ENCODE measurements at regions not wholly inside any gene's neighbourhood (a gene's known extent, or its start where the extent isn't known, plus 50 kb on each side); places are given as distances from the start of the nearest gene placed in this dataset.

- Mint-ChIP-seq H3K27ac (no peak overlapping the region), H3K4me3 (no peak overlapping the region), H3K9me3 (peaks cover 4% of the 10 kb centered on the region), H3K27me3 (ENCODE audit: low read depth, poor library complexity) (peaks cover 25% of the 10 kb centered on the region), H3K36me3 (ENCODE audit: low read depth) (no peaks in the 10 kb centered on the region), H3K4me1 (peaks cover 38% of the 10 kb centered on the region)
- no peak for DNase-seq
- TF ChIP-seq CTCF (IDR thresholded peaks at IDR 0.05), result no peak
Observed at GRCh38 chr5:3036041-3036788, 284.7 kb upstream of the IRX2 start.

DNA sequence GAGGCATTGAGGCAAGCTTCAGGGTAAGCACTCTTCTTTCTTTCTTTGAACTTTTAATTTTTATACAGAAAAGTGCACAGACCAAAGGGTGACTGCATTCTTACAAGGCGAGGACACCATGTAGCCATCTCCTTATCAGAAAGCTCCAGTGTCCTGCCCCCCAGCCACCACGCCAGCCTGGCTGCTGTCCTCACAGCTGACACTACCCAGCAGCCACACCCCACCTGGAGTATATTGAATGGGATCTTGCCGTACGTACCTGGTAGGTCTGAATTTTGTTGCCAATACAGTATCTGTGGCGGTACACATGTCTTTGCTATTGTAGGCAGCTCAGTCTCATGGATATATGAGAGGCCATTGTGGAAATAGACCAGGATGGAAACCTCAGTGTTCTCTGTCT is 284.0 kb upstream of the IRX2 start:
- H3K27me3 Mint-ChIP-seq (ENCODE audit: low read depth, poor library complexity), result peaks cover 31% of the 10 kb centered on the region
- H3K4me3 Mint-ChIP-seq, result no peak overlapping the region
- H3K9me3 Mint-ChIP-seq, result peaks cover 4% of the 10 kb centered on the region
- H3K27ac Mint-ChIP-seq, result no peak overlapping the region
- H3K36me3 Mint-ChIP-seq (ENCODE audit: low read depth), result no peaks in the 10 kb centered on the region
- peaks cover 45% of the 10 kb centered on the region for H3K4me1 Mint-ChIP-seq
- DNase-seq, result no peak
- no peak for TF ChIP-seq CTCF (IDR thresholded peaks at IDR 0.05)

DNA sequence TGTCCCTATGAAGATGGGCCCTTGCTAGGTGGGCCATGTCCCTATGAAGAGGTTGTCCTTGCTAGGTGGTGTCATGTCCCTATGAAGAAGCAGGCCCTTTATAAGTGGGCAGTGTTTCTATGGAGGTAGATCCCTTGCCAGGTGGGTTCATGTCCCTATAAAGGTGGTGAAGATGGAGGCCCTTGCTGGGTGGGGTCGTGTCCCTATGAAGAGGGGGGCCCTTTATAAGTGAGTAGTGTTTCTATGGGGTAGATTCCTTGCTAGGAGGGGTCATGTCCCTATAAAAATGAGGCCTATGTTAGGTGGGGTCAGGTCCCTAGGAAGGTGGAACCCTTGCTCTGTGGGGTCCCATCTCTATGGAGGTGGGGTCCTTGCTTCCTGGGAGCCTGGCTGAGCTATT is 283.4 kb upstream of the IRX2 start:
- peaks cover 48% of the 10 kb centered on the region for H3K4me1 Mint-ChIP-seq
- no peak overlapping the region for H3K4me3 Mint-ChIP-seq

GRCh38 chr5:3034449-3034848 is 283.0 kb upstream of the IRX2 start:
- Mint-ChIP-seq H3K36me3 (ENCODE audit: low read depth) (no peaks in the 10 kb centered on the region), H3K27ac (no peak overlapping the region), H3K27me3 (ENCODE audit: low read depth, poor library complexity) (peaks cover 27% of the 10 kb centered on the region), H3K4me3 (no peak overlapping the region), H3K4me1 (peaks cover 48% of the 10 kb centered on the region), H3K9me3 (peaks cover 4% of the 10 kb centered on the region)
- no peak for TF ChIP-seq CTCF (IDR thresholded peaks at IDR 0.05)
- no peak for DNase-seq

More for the DNA sequence above, 283.4 kb upstream of the IRX2 start:
- DNase-seq, result no peak
- H3K36me3 Mint-ChIP-seq (ENCODE audit: low read depth), result no peaks in the 10 kb centered on the region
- H3K9me3 Mint-ChIP-seq, result peaks cover 4% of the 10 kb centered on the region
- peaks cover 31% of the 10 kb centered on the region for H3K27me3 Mint-ChIP-seq (ENCODE audit: low read depth, poor library complexity)
- no peak for TF ChIP-seq CTCF (IDR thresholded peaks at IDR 0.05)
- H3K27ac Mint-ChIP-seq, result no peak overlapping the region

- H3K4me3 Mint-ChIP-seq, result no peak overlapping the region
- no peak overlapping the region for H3K27ac Mint-ChIP-seq
- DNase-seq, result no peak
- no peak for TF ChIP-seq CTCF (IDR thresholded peaks at IDR 0.05)
- peaks cover 21% of the 10 kb centered on the region for H3K27me3 Mint-ChIP-seq (ENCODE audit: low read depth, poor library complexity)
- H3K4me1 Mint-ChIP-seq, result peaks cover 48% of the 10 kb centered on the region
- H3K9me3 Mint-ChIP-seq, result peaks cover 3% of the 10 kb centered on the region
- no peaks in the 10 kb centered on the region for H3K36me3 Mint-ChIP-seq (ENCODE audit: low read depth)
Observed at GRCh38 chr5:3033033-3033755, 281.7 kb upstream of the IRX2 start.
